Germinal center (tissue), 1 donor: ENCODE measurements at regions not wholly inside any gene's neighbourhood (a gene's known extent, or its start where the extent isn't known, plus 50 kb on each side); places are given as distances from the start of the nearest gene placed in this dataset.

Experiments
- DNase-seq: peaks from one replicate; pipeline ENCODE4 v3.0.0; 2012; ENCODE audit warnings: mixed read lengths, low spot score

GRCh38 chr3:13209634-13209997, 136.4 kb upstream of the IQSEC1 start:
- DNase-seq = no peak

GRCh38 chr3:13208706-13209633, 135.7 kb upstream of the IQSEC1 start:
- DNase-seq = no peak

GRCh38 chr3:13207975-13208705, 134.9 kb upstream of the IQSEC1 start:
- no peak for DNase-seq

- DNase-seq = no peak
Observed at GRCh38 chr3:13207578-13207922, 134.3 kb upstream of the IQSEC1 start.

GRCh38 chr3:13206799-13207577, 133.8 kb upstream of the IQSEC1 start:
- DNase-seq = no peak

- no peak for DNase-seq
Observed at GRCh38 chr3:13205567-13206143, 132.4 kb upstream of the IQSEC1 start.

GRCh38 chr3:13204177-13204581, 130.9 kb upstream of the IQSEC1 start:
- DNase-seq = no peak

- no peak for DNase-seq
Observed at GRCh38 chr3:13203398-13204176, 130.4 kb upstream of the IQSEC1 start.

- DNase-seq = no peak
Observed at GRCh38 chr3:13202744-13203397, 129.6 kb upstream of the IQSEC1 start.

DNA sequence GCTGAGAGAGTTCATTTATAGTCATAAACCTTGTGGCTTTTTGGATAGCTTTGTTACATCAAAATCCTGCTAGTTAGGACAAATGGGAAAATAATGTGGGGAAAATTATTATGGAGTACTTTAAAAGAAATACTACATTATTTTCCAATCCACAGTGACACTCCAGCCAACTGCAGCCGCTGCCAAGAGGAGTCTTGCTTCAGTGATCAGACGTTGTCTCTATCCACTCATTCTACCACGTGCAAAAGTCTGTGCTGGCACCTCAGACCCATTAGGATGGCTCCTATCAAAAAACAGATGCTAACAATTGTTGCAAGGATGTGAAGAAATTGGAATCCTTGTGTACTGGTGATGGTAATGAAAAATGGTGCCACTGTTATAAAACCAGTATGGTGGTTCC, 128.6 kb upstream of the IQSEC1 start:
- DNase-seq = no peak

GRCh38 chr3:13200946-13201345, 127.7 kb upstream of the IQSEC1 start:
- DNase-seq = no peak

- DNase-seq = no peak
Observed at GRCh38 chr3:13200465-13200864, 127.2 kb upstream of the IQSEC1 start.

- no peak for DNase-seq
Observed at GRCh38 chr3:13199899-13200451, 126.7 kb upstream of the IQSEC1 start.

- DNase-seq = no peak
Observed at GRCh38 chr3:13199006-13199776, 126.0 kb upstream of the IQSEC1 start.

- DNase-seq = no peak
Observed at GRCh38 chr3:13198264-13198879, 125.1 kb upstream of the IQSEC1 start.

- DNase-seq = no peak
Observed at GRCh38 chr3:13197795-13198194, 124.6 kb upstream of the IQSEC1 start.

DNA sequence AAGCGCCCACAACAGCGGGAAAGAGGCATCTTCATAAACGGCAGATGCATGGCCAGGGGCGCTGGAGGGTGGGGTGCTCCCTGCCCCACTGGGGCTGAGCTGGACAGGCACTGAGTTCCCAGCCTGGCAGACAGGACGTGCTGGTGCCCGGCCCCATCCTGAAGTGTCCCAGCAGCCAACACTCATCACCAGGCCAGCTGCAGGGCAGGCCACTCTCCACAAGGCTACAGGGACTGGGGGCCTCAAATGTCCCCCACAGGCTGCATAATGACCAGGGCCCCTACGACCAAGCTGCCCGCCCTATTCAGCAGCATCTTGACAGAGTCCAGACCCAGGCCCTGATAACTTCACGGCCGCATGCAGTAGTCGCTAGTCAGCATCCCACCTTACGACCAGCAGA, 124.1 kb upstream of the IQSEC1 start:
- no peak for DNase-seq

DNA sequence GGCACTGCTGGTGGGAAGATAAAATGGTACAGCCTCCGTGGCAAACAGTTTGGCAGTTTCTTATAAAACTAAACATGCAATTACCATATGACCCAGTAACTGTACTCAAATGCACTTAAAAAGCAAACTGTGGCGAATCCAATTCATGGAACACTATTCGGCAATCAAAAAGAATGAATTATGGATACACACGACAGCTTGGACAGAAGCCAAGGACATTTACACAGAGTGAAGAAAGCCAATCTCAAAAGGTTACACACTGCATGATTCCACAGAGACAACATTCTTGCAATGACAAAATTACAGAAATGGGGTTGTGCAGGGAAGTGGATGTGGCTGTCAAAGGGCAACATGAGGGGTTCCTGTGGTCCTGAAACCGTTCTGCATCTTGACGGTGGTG, 122.1 kb upstream of the IQSEC1 start:
- DNase-seq = no peak
